ENCODE measurements at regions not wholly inside any gene's neighbourhood (a gene's known extent, or its start where the extent isn't known, plus 50 kb on each side); places are given as distances from the start of the nearest gene placed in this dataset.
A peak's percentile ranks its signal among the peaks of the same experiment; 100 is the strongest.
"Not testable (repeated sequence)": the region's sequence is repeated elsewhere in the genome, so short reads cannot be mapped to it uniquely, and the experiment has no call there.

DNA sequence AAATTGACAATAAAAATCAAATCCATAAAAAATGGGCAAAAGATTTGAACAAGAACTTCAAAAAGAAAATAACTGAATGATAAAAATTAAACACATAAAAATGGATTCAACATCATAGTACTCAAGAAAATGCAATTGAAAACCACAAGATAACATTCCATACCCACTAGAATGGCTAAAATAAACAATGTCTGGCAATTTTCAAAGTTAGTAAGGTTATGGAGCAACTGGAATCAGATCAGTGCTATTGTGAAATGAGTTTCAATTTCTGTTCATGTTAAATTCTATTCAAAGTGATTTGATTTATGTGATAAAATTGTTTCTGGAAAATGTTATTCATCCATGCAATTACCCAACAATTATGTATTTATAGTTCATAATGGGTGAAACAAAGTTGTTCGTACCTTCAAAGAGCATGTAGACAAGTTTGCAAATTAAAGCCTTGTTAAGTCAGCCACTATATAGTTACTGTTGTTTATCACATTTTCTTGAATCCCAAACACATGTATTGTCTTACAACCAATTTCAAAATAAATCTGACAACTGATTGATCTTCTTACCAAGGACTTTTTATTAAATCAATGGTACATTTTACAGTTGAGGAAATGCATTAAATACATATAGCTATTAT is 151.5 kb upstream of the CENPW start:
- no peak for DNase-seq (ENCODE audit: low spot score)
- in situ Hi-C loops (cut with HindIII; ENCODE audit: low sequenced_read_pairs) = no loop called here

DNA sequence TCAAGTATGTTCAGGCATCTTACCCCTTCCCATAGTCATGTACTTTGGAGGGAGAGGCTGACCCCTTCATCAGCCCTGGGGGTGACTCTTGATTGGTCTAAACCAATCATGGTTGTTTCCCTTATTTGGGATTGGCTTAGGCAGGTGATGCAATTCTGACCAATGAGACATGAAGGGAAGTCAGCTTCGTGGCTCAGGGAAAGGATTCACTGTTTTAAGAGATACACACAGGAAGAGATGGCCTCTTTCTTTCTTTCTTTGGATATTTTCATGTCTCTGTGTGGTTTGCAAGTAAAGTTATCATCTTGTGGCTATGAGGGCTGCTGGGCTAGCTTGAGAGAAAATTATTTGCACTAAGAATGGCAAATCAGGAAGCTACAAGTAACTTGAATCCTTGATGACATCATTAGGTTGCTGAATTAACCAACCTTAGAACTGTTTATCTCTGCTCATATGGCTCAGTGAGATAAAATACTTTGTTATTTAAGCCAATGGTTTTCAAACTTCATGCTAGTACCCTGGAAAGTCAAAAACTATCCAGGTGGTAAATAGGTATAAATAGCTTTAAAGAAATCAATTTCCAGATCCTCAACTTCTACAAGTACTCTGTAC is 144.2 kb upstream of the CENPW start:
- DNase-seq (ENCODE audit: low spot score) = no peak
- in situ Hi-C loops (cut with HindIII; ENCODE audit: low sequenced_read_pairs) = no loop called here

DNA sequence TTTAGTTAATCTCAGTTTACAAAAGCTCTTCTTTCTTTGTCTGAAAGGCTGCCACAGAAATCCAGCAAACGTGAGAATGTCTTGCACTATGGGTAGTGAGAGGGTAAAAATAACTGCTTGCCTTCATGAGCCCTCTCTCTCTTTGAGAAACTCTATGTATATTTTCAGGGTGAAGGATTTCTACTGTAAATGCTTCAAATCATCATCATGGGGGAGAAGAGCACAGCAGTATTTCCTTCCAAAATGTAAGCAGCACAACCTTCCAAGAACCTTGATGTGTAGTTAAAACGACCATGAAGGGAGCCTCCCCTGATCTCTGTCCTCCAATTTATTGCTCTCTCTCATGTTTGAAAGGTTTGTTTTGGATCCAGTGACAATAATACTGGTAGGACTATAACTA is 141.3 kb upstream of the CENPW start:
- no peak for DNase-seq (ENCODE audit: low spot score)
- in situ Hi-C loops (cut with HindIII; ENCODE audit: low sequenced_read_pairs) = no loop called here

DNA sequence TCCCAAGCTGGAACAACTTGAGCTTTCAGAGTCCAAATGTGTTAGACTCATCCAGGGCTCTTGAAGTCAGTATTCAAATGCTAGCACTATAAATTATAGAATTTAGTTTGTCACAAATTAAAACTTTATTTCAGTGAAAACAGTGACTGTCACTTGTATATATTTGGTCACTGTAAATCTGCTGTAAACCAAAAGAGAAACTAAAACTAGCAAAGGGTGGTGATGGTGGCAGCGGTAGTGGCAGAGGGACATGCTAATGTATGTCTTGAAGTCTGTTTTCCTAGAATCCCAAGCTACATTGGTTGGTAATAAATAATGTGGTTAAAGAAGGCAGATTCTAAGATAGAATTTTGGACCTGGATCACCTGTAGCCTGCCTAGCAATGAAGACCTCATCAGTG is 140.4 kb upstream of the CENPW start:
- no peak for DNase-seq (ENCODE audit: low spot score)
- in situ Hi-C loops (cut with HindIII; ENCODE audit: low sequenced_read_pairs) = no loop called here

DNA sequence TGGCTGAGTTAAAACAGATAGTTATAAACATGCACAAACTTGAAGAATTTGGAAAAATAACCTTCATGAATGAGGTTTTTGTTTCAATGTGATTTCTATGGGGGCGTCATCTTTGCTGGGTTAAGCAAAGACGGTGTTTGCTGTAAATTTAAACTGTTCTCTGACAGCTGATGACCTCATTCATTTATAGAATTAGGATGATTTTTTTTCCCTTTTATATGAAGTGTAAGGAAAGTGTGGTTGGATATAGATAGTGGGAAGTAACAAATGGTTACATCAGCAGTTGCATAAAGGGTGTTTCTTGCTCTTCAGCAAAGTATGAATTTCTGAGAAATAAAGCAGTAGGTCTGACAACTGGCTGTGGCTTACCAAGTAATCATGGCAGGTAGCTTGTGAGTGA is 137.2 kb upstream of the CENPW start:
- in situ Hi-C loops (cut with HindIII; ENCODE audit: low sequenced_read_pairs) = no loop called here
- no peak for DNase-seq (ENCODE audit: low spot score)

DNA sequence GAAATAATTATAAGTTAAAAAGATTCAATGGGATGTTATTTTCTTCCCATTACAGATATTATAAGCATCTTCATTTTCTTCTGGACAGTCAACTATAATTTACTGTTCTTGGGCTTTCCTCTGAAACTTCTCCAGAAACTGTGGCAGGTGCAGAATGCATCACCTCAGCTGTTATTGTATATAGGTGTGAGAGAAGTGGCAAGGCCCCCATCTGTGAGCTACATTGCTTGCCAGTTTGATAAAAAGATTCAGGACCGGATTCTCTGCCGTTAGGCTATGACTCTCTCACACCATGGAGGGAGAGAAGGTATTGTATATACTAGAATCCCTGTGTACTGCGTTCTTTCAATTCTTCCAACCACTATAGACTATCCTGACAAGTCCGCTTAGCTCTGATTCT is 135.8 kb upstream of the CENPW start:
- no peak for DNase-seq (ENCODE audit: low spot score)
- in situ Hi-C loops (cut with HindIII; ENCODE audit: low sequenced_read_pairs) = no loop called here

DNA sequence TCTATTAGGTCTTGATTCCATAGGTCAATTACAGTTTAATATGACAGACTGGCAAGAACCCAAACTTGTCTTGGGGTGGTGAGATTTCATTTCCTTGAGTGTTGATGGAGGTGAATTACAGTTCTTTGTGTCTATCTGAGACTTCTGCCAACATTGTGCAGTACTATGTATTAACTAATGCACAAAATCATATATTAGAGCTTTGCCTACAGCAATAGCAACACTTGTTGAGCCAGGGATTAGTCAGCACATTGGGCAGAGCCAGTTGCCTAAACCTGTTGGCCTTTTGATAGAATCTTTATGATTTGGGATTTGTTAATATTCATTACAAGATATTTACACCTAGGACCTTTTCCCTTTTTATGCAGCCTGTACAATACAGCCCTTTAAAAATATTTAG is 135.3 kb upstream of the CENPW start:
- DNase-seq (ENCODE audit: low spot score) = no peak
- in situ Hi-C loops (cut with HindIII; ENCODE audit: low sequenced_read_pairs) = no loop called here

DNA sequence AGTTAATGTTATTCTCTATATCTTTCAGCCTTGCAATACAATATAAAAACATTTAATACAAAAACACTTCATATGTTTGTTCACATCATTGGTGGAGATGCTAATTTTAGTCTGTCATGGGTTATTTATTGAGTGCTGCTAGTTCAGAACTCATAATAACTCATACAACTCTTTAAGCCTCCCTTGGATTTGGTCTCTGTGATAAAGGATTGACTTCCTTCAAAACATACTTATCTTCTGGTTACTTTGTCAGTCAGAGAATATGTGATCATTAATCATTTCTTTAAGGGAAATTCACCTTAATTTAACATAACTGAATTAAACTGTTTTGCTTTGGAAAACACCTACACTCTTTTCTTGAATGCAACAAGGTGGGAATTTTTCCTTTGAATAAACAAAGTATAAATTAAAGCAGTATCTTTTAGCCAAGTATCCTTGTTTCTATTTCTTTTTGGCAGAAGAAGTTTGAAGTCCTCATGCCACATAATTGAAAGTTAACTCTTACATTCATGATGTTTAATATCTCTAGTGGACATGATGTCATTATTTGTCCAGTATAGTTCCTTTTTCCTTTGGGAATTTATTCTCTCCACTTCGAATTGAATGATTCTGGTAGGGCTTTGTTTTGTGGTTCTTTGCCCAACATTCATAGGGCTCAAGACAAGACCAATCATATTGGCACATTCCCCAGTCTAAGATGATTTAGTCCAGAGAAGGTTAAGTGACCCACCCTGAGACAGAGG is 133.2 kb upstream of the CENPW start:
- no peak for DNase-seq (ENCODE audit: low spot score)
- in situ Hi-C loops (cut with HindIII; ENCODE audit: low sequenced_read_pairs) = no loop called here

DNA sequence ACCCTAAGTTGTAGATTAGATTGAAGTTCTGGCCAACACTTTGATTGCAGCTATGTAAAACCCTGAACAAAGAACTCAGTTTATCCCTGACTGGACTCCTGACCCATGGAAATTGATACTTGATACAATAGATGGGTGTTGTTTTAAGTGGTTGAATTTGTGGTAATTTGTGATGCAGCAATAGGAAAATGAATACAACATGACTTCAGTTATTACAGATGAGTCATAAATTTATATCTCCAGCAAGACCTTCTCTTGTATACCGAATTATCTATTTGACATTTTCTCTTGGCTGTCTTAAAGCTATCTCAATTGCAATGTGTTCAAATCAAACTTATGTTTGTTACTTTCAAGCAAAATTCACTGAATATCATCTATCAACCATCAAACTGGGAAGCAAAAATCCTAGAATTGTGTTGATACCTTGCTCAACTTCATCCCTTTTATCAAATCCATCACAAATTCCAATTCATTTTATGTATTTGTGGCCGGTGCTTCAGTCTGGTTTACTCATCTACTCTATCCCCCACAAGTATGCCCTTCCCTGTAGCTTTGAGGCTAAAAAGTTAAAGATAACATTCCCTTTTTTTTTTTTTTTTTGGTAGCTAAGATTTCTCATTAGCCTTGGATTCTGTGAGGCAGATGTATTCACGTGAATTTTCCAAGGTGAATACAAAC is 129.4 kb upstream of the CENPW start:
- DNase-seq (ENCODE audit: low spot score) = no peak
- in situ Hi-C loops (cut with HindIII; ENCODE audit: low sequenced_read_pairs) = no loop called here

DNA sequence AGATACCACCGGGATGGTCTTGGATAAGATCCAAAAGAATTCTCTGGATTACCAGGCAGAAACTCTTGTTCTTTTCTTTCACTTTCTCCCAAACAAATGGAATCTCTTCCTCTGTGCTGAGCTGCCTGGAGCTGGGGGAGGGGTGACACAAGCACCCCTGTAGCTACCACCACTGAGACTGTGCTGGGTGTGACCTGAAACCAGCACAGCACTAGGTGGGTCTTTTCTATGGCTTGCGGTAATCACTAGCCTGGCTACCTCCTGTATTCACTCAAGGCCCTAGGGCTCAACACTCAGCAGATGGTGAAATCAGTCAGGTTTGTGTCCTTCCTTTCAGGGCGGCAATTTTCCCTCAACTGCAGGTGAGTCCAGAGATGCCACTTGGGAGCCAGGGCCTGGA is 122.4 kb upstream of the CENPW start:
- in situ Hi-C loops (cut with HindIII; ENCODE audit: low sequenced_read_pairs) = no loop called here
- no peak for DNase-seq (ENCODE audit: low spot score)

DNA sequence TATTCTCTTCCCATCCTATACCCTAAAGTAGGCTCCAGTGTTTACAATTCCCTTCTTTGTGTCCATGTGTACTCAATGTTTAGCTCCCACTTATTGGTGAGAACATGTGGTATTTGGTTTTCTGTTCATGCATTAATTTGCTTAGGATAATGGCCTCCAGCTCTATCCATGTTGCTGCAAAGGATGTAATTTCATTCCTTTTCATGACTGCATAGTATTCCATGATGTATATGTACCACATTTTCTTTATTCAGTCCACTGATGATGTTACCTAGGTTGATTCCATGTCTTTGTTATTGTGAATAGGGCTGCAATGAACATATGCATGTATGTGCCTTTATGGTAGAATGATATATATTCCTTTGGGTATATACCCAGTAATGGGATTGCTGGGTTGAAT is 119.0 kb upstream of the CENPW start:
- DNase-seq (ENCODE audit: low spot score); in situ Hi-C loops (cut with HindIII; ENCODE audit: low sequenced_read_pairs): not testable (repeated sequence)

DNA sequence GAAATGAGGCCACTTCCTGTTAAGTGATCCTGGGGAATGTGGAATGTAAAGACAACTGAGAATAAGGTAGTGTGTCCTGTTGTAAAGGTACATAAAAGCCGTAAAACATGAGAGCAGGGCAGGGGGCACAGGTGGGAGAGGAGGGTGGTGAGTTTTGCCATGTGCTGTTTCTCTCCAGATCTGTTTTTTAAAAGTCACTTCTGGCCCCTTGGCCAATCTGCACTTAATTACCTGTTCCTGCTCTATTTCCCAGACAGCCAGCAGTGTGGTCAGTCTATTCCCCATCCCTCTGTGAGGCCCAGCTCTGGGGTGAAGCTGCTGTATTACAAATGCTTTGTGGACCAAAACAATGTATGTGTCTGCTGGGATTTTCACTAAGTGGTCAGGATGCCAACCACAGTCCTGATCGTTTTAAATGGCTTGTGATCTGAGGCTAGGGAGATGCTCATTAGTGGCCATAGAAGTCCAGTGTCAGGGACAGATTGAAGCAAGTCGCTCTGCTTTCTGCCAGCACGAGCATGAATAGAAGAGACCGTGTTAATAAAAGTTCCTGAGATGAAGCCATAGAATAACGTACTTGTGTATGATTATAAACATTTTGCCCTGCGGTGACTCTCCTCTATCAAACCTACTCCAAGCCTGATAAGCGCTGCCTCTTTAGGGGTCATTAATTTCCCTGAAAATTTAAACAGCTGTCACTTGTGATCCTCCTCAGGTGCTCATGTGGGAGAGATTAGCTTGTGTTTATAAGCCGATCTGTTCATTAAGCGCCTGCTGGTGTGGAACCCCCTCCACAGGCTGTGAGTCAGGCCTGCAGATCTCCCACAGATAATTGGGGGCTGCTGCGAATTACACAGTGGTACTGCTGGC is 111.8 kb upstream of the CENPW start:
- in situ Hi-C loops (cut with HindIII; ENCODE audit: low sequenced_read_pairs) = no loop called here
- DNase-seq (ENCODE audit: low spot score) = peak; percentile 61

DNA sequence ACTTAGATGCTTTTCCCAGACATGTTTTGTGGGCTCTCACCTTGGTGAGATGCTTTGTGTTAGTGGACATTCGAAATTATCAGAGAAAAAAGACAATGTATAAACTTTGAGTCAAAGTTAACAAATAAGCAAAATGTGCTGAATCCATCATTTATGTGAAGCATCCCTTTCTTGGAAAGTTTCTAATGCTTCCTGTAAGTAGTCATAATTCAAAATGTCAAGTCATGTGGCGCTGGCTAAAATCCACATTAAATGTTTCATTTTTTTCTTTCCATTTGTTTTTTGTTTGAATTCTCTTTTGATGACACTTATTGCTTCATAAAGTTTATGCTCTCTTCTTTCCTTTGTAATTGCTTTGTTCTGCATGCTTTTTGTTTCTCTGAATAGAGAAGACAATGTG is 107.2 kb upstream of the CENPW start:
- in situ Hi-C loops (cut with HindIII; ENCODE audit: low sequenced_read_pairs) = no loop called here
- DNase-seq (ENCODE audit: low spot score) = no peak

DNA sequence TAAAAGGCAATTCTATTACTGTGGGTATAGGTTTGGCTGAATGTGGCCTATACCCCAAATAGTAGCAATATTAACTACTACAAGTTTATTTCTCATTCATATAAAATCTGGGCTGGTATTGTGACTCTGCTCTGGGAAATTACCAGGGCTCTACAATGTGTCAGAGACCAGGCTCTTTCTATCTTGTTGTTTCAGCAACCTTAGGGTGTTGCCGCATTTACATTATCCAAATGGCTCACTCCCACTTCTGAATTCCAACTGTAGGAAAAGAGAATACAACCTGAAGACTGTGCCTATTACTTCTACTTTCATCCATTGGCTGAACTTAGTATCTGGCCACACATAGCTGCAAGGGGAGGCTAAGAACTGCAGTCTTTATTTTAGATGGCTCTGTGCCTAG is 106.7 kb upstream of the CENPW start:
- no peak for DNase-seq (ENCODE audit: low spot score)
- in situ Hi-C loops (cut with HindIII; ENCODE audit: low sequenced_read_pairs) = no loop called here

DNA sequence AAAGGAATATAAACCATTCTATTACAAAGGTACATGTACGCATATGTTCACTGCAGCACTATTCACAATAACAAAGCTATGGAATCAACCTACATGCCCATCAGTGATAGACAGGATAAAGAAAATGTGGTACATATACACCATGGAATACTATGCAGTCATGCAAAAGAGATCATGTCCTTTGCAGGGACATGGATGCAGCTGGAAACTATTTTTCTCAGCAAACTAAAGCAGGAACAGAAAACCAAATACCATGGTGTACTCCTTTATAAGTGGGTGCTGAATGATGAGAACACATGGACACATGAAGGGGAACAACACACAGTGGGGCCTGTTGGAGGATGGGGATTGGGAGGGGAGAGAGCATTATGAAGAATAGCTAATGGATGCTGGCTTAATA is 104.6 kb upstream of the CENPW start:
- in situ Hi-C loops (cut with HindIII; ENCODE audit: low sequenced_read_pairs) = no loop called here
- no peak for DNase-seq (ENCODE audit: low spot score)

DNA sequence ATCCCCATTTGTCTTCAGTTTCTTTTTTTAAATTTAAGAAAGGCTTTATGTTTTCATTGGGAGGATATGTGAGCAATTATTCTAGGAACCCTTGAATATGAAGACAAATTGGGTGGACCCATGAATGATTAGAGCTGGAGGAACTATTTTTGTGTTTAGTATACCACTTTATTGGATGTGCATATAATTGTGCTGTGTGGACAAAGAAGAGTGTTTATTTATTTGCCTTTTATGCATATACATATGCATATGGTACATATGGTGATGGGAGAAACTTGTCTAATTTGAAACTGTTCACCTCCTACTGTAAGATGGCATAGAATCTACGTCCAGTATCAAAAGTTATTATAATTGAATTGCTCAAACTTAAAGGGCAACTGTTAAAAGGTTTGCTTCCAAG is 94.8 kb upstream of the CENPW start:
- in situ Hi-C loops (cut with HindIII; ENCODE audit: low sequenced_read_pairs) = no loop called here
- DNase-seq (ENCODE audit: low spot score) = no peak

DNA sequence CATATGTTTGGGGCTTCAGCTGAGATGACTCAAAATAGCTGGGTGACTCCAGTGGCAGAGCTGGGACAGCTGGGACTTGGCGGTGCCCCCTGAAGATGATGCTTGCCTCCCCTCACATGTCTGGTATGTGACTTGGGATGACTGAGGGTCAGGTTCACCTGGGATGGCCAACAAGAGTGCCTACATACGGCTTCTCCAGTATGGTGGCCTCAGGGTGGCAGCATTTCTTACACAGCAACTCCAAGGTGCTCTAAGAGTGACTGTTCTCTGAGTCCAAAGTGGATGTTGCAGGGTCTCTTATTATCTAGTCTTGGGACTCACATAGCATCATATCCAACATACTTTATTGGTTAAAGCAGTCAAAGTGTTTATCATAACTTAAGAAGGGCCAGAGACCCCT is 87.8 kb upstream of the CENPW start:
- in situ Hi-C loops (cut with HindIII; ENCODE audit: low sequenced_read_pairs) = no loop called here
- DNase-seq (ENCODE audit: low spot score) = no peak

DNA sequence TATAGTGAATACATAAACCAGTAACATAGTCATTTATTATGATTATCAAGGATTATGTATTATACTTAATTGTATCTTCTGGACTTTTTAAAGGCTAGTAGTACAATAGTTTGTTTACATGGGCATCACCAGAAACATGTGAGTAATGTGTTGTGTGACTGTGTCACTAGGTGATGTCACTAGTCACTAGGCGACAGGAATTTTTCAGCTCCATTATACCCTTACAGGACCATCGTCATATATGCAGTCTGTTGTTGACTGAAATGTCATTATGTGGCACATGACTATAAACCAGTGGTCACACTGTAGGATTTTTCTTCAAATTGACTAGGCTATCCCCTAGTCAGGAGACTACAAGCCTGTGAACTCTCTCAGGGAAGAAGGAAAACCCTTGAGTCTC is 86.5 kb upstream of the CENPW start:
- no peak for DNase-seq (ENCODE audit: low spot score)
- in situ Hi-C loops (cut with HindIII; ENCODE audit: low sequenced_read_pairs) = no loop called here

DNA sequence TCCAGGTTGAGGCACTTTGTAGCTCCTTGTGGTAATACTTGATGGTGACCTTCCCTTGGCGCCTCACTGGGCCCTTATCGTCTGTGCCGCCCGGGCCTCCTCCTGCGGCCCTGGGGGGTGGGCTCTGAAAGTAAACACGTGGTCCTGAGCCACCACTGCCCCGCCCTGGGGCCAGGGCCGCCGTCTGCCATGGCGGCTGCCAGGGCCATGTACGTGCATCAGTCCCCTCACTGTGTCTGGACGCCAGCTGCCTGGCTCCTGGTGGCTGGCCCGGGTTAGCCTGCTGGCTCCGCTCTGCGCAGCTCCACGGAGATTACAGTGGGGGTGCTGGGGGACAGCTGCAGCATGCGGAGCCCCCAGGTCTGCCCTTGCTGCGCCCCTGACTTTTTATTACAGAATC is 81.8 kb upstream of the CENPW start:
- in situ Hi-C loops (cut with HindIII; ENCODE audit: low sequenced_read_pairs) = no loop called here

More for the DNA sequence above, 81.8 kb upstream of the CENPW start:
- DNase-seq (ENCODE audit: low spot score) = no peak

Measured in G401 (cell line).